Uterus (tissue), 2 donors: ENCODE measurements at regions not wholly inside any gene's neighbourhood (a gene's known extent, or its start where the extent isn't known, plus 50 kb on each side); places are given as distances from the start of the nearest gene placed in this dataset.

Experiments
- POLR2A ChIP-seq, 2 donors: fragments of 450-650 bp; IDR thresholded peaks; one replicate each; pipeline ENCODE4 v1.6.1; 2016; ENCODE audit warnings: antibody characterized with exemption in 2 of 2, mild to moderate bottlenecking in 1 of 2, moderate library complexity in 1 of 2
- TF ChIP-seq, protein P1 (sequence below), 4 experiments: fragments of 200-600 bp in 2 of 4; fragments of 450-650 bp in 2 of 4; sonication (generic) in 2 of 4; IDR thresholded peaks; one replicate each; pipeline ENCODE4 v1.5.1; 2016 to 2019; ENCODE audit warnings: antibody characterized with exemption in 4 of 4, mild to moderate bottlenecking in 2 of 4, moderate library complexity in 1 of 4

DNA sequence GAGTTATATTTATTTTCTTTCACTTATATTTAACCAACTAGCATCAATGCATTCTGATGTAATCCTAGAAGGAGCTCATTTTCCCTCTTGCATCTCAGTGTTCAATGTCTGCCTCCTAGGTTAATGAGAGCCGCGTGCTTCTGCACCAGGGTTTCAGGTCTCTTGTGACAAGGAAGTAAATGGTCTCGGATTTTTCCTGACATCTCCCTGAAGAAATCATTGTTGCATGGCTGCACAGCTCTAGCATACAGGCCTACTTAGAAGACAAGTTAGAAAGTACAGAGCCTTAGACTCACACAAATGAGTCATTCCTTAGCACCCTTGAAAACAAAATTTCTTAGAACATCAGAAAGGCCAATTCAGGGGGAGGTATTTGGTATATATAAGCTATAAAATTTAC is 57.2 kb upstream of the KLF12 start:
- TF ChIP-seq, protein P1, sequence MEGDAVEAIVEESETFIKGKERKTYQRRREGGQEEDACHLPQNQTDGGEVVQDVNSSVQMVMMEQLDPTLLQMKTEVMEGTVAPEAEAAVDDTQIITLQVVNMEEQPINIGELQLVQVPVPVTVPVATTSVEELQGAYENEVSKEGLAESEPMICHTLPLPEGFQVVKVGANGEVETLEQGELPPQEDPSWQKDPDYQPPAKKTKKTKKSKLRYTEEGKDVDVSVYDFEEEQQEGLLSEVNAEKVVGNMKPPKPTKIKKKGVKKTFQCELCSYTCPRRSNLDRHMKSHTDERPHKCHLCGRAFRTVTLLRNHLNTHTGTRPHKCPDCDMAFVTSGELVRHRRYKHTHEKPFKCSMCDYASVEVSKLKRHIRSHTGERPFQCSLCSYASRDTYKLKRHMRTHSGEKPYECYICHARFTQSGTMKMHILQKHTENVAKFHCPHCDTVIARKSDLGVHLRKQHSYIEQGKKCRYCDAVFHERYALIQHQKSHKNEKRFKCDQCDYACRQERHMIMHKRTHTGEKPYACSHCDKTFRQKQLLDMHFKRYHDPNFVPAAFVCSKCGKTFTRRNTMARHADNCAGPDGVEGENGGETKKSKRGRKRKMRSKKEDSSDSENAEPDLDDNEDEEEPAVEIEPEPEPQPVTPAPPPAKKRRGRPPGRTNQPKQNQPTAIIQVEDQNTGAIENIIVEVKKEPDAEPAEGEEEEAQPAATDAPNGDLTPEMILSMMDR (IDR thresholded peaks at IDR 0.05), result no peak
- TF ChIP-seq POLR2A (IDR thresholded peaks at IDR 0.05), result no peak
